A549 (cell line): ENCODE measurements at regions not wholly inside any gene's neighbourhood (a gene's known extent, or its start where the extent isn't known, plus 50 kb on each side); places are given as distances from the start of the nearest gene placed in this dataset.

Experiments used
- CTCF ChIP-seq: fragments of >200 bp; sonication (Bioruptor Twin); formaldehyde crosslinking; IDR thresholded peaks from 3 replicates; pipeline ENCODE4 v1.5.1; 2016
- MAFK ChIP-seq: fragments of 450-650 bp; IDR thresholded peaks from 2 replicates; pipeline ENCODE4 v1.6.1; 2014; ENCODE audit not compliant: partially characterized antibody
- ZFP36 ChIP-seq: fragments of 450-650 bp; IDR thresholded peaks from 2 replicates; pipeline ENCODE4 v1.6.1; 2014; ENCODE audit warnings: borderline replicate concordance; ENCODE audit not compliant: partially characterized antibody

DNA sequence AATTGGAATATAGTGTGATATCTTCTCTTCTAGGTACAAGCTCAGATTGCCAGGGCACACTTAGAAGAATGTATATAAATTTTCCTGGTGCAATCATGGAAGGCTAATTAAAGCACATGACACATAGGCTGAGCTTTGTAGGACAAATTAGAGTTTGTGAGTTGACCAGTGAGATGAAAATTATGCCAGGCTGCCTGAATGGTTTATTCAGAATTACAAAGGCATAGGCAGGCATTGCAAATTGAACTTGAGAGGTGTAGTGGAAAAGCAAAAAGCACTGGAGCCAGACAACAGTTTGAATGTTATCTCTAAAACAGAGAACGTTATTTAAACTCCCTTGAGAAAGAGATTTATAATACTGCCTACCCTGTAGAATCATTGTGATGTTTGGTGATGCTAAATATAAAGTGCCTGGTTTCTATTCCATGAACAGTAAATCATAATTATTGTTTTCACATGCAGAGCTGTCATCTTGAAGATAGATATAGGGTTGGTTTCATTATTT, 712.1 kb downstream of the TBC1D32 start:
- TF ChIP-seq CTCF (no peak), MAFK (no peak), ZFP36 (no peak)
